ENCODE measurements at regions not wholly inside any gene's neighbourhood (a gene's known extent, or its start where the extent isn't known, plus 50 kb on each side); places are given as distances from the start of the nearest gene placed in this dataset.

GRCh38 chr7:25669961-25670841, 441.9 kb upstream of the NPVF start:
- TF ChIP-seq, protein P1, sequence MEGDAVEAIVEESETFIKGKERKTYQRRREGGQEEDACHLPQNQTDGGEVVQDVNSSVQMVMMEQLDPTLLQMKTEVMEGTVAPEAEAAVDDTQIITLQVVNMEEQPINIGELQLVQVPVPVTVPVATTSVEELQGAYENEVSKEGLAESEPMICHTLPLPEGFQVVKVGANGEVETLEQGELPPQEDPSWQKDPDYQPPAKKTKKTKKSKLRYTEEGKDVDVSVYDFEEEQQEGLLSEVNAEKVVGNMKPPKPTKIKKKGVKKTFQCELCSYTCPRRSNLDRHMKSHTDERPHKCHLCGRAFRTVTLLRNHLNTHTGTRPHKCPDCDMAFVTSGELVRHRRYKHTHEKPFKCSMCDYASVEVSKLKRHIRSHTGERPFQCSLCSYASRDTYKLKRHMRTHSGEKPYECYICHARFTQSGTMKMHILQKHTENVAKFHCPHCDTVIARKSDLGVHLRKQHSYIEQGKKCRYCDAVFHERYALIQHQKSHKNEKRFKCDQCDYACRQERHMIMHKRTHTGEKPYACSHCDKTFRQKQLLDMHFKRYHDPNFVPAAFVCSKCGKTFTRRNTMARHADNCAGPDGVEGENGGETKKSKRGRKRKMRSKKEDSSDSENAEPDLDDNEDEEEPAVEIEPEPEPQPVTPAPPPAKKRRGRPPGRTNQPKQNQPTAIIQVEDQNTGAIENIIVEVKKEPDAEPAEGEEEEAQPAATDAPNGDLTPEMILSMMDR (conservative IDR thresholded peaks at IDR 0.05; ENCODE audit: low read depth, low read length) = no peak
- TF ChIP-seq EZH2 (IDR thresholded peaks at IDR 0.05; ENCODE audit: low read length, unreplicated experiment) = no peak

All from PC-3 (cell line).